GM23338 (cell line): ENCODE measurements at regions not wholly inside any gene's neighbourhood (a gene's known extent, or its start where the extent isn't known, plus 50 kb on each side); places are given as distances from the start of the nearest gene placed in this dataset.

Experiments used
- ATAC-seq: fragments of 200-7000 bp; cut with Tn5 transposase; 3 replicates; pipeline ENCODE4 v1.9.1; 2020
- DNase-seq: peaks from one replicate; pipeline ENCODE4 v3.0.0-alpha.2; 2015; ENCODE audit warnings: low spot score
- H2AFZ ChIP-seq: fragments of 200-600 bp; sonication (generic); 2 replicates; pipeline ENCODE4 v1.8.0; 2016; ENCODE audit warnings: antibody characterized with exemption, mild to moderate bottlenecking, moderate library complexity
- H3F3A ChIP-seq: fragments of 200-600 bp; sonication (generic); replicated peaks from 2 replicates; pipeline ENCODE4 v1.8.0; 2017; ENCODE audit warnings: antibody characterized with exemption, mixed run types, low read depth
- H3K27ac ChIP-seq: fragments of 200-600 bp; sonication (generic); 2 replicates; pipeline ENCODE4 v1.6.1; 2016; ENCODE audit warnings: low read depth
- H3K27me3 ChIP-seq: fragments of 200-600 bp; sonication (generic); 2 replicates; pipeline ENCODE4 v1.8.0; 2016; ENCODE audit warnings: mild to moderate bottlenecking, mixed run types, moderate library complexity; ENCODE audit not compliant: insufficient read depth
- H3K36me3 ChIP-seq: fragments of 200-600 bp; sonication (generic); 2 replicates; pipeline ENCODE4 v1.8.0; 2016; ENCODE audit warnings: mild to moderate bottlenecking; ENCODE audit not compliant: insufficient read depth
- H3K4me1 ChIP-seq: fragments of 200-600 bp; sonication (generic); 2 replicates; pipeline ENCODE4 v1.8.0; 2016; ENCODE audit warnings: mild to moderate bottlenecking, moderate library complexity; ENCODE audit not compliant: insufficient read depth
- H3K4me2 ChIP-seq: fragments of 200-600 bp; sonication (generic); 2 replicates; pipeline ENCODE4 v1.7.1; 2017; ENCODE audit warnings: mixed run types
- H3K4me3 ChIP-seq: fragments of 200-600 bp; sonication (generic); 2 replicates; pipeline ENCODE4 v1.6.1; 2016; ENCODE audit warnings: mixed run types
- H3K79me2 ChIP-seq: fragments of 200-600 bp; sonication (generic); replicated peaks from 2 replicates; pipeline ENCODE4 v1.8.0; 2017; ENCODE audit warnings: mild to moderate bottlenecking; ENCODE audit not compliant: insufficient read depth
- H3K9me2 ChIP-seq: fragments of 200-600 bp; sonication (generic); 2 replicates; pipeline ENCODE4 v1.8.0; 2017; ENCODE audit not compliant: insufficient read depth
- H4K20me1 ChIP-seq: fragments of 200-600 bp; sonication (generic); replicated peaks from 2 replicates; pipeline ENCODE4 v1.8.0; 2017; ENCODE audit warnings: mild to moderate bottlenecking; ENCODE audit not compliant: insufficient read depth
- H3K27ac Mint-ChIP-seq: 2 replicates; pipeline ENCODE4 v1.8.0; 2020; ENCODE audit warnings: inconsistent platforms, mild to moderate bottlenecking, moderate library complexity, mixed read lengths
- H3K27me3 Mint-ChIP-seq: 3 replicates; pipeline ENCODE4 v1.8.0; 2022; ENCODE audit warnings: low read depth, mild to moderate bottlenecking, moderate library complexity, mixed read lengths, inconsistent platforms; ENCODE audit not compliant: insufficient read depth, poor library complexity
- H3K36me3 Mint-ChIP-seq: 3 replicates; pipeline ENCODE4 v1.8.0; 2021; ENCODE audit warnings: low read depth, mild to moderate bottlenecking, inconsistent platforms, moderate library complexity, mixed read lengths
- H3K4me1 Mint-ChIP-seq: 3 replicates; pipeline ENCODE4 v1.8.0; 2020; ENCODE audit warnings: mild to moderate bottlenecking, inconsistent platforms, mixed read lengths
- H3K4me3 Mint-ChIP-seq: 3 replicates; pipeline ENCODE4 v1.8.0; 2021; ENCODE audit warnings: moderate library complexity, mild to moderate bottlenecking, inconsistent platforms, mixed read lengths
- H3K9me3 Mint-ChIP-seq: 3 replicates; pipeline ENCODE4 v1.8.0; 2020; ENCODE audit warnings: moderate library complexity, mild to moderate bottlenecking, inconsistent platforms, mixed read lengths
- CREB1 ChIP-seq: fragments of 250-450 bp; sonication (Bioruptor Pico); IDR thresholded peaks from 2 replicates; pipeline ENCODE4 v1.5.0; 2020; ENCODE audit warnings: low read depth, mild to moderate bottlenecking, moderate library complexity
- CTCF ChIP-seq, 2 experiments: fragments of 200-600 bp in 1 of 2; sonication (generic) in 1 of 2; conservative IDR thresholded peaks; 2 replicates each; pipeline versions ENCODE4 v1.5.1 to v1.6.1; 2016 to 2017; ENCODE audit warnings: antibody characterized with exemption in 2 of 2, low read depth in 2 of 2, mild to moderate bottlenecking in 2 of 2, moderate library complexity in 1 of 2
- ETS1 ChIP-seq: IDR thresholded peaks from 2 replicates; pipeline ENCODE4 v1.6.1; 2016; ENCODE audit warnings: antibody characterized with exemption
- EZH2 ChIP-seq: fragments of 200-600 bp; sonication (generic); IDR thresholded peaks from one replicate; pipeline ENCODE4 v1.8.0; 2017; ENCODE audit warnings: antibody characterized with exemption, mild to moderate bottlenecking, low read depth; ENCODE audit not compliant: unreplicated experiment
- EZH2phosphoT487 ChIP-seq: fragments of 200-600 bp; sonication (generic); IDR thresholded peaks from one replicate; pipeline ENCODE4 v1.8.1; 2018; ENCODE audit warnings: antibody characterized with exemption; ENCODE audit not compliant: unreplicated experiment
- JUNB ChIP-seq: IDR thresholded peaks from one replicate; pipeline ENCODE4 v1.6.1; 2016; ENCODE audit warnings: antibody characterized with exemption; ENCODE audit not compliant: unreplicated experiment
- NANOG ChIP-seq: IDR thresholded peaks from 2 replicates; pipeline ENCODE4 v1.6.1; 2016; ENCODE audit warnings: antibody characterized with exemption, borderline replicate concordance
- POLR2AphosphoS5 ChIP-seq: IDR thresholded peaks from 2 replicates; pipeline ENCODE4 v1.6.1; 2016; ENCODE audit warnings: antibody characterized with exemption, low read depth
- REST ChIP-seq: IDR thresholded peaks from one replicate; pipeline ENCODE4 v1.6.1; 2018; ENCODE audit warnings: antibody characterized with exemption; ENCODE audit not compliant: unreplicated experiment
- STAT1 ChIP-seq: IDR thresholded peaks from one replicate; pipeline ENCODE4 v1.6.1; 2016; ENCODE audit warnings: antibody characterized with exemption; ENCODE audit not compliant: unreplicated experiment
- ZNF114 ChIP-seq: fragments of 250-450 bp; sonication (Bioruptor Pico); IDR thresholded peaks from 2 replicates; pipeline ENCODE4 v1.5.0; 2020; ENCODE audit warnings: mild to moderate bottlenecking, moderate library complexity
- ZNF331 ChIP-seq: fragments of 250-450 bp; sonication (Bioruptor Pico); IDR thresholded peaks from 2 replicates; pipeline ENCODE4 v1.5.0; 2020; ENCODE audit warnings: low read depth, mild to moderate bottlenecking, moderate library complexity
- ZNF462 ChIP-seq: fragments of 250-450 bp; sonication (Bioruptor Pico); IDR thresholded peaks from 2 replicates; pipeline ENCODE4 v1.5.0; 2020; ENCODE audit warnings: mild to moderate bottlenecking, moderate library complexity

GRCh38 chr11:12617632-12618031 lies 56.6 kb upstream of the TEAD1 start:
- H3K4me1 Mint-ChIP-seq, result no peaks in the 10 kb centered on the region
- Histone ChIP-seq H3K27me3 (no peaks in the 10 kb centered on the region), H3K36me3 (no peaks in the 10 kb centered on the region), H2AFZ (no peak overlapping the region), H3F3A (no peaks in the 10 kb centered on the region), H3K4me3 (no peak overlapping the region), H3K4me1 (no peaks in the 10 kb centered on the region), H3K9me2 (peaks cover 4% of the 10 kb centered on the region; the same call in 1 of the 2 replicates), H3K27ac (no peak overlapping the region), H3K4me2 (no peak overlapping the region), H3K79me2 (no peaks in the 10 kb centered on the region), H4K20me1 (no peaks in the 10 kb centered on the region)
- no peaks in the 10 kb centered on the region; the same call in 2 of the 3 replicates for H3K9me3 Mint-ChIP-seq
- no peak overlapping the region for H3K4me3 Mint-ChIP-seq
- no peak for DNase-seq
- peaks cover 4% of the 10 kb centered on the region for H3K27me3 Mint-ChIP-seq
- no peak for TF ChIP-seq EZH2phosphoT487
- no peak for TF ChIP-seq JUNB
- TF ChIP-seq CREB1, result no peak
- TF ChIP-seq EZH2, result no peak
- no peak for TF ChIP-seq CTCF (conservative IDR thresholded peaks at IDR 0.05; ENCODE audit: low read depth in 2 of 2)
- no peak for TF ChIP-seq ZNF462 (CRISPR knock-in tag)
- TF ChIP-seq ZNF114, result no peak
- TF ChIP-seq ZNF331 (CRISPR knock-in tag), result no peak
- no peak for TF ChIP-seq POLR2AphosphoS5
- no peak for TF ChIP-seq STAT1
- no peak for TF ChIP-seq NANOG
- no peak for TF ChIP-seq REST
- TF ChIP-seq ETS1, result no peak
- no peak for ATAC-seq
- H3K36me3 Mint-ChIP-seq, result no peaks in the 10 kb centered on the region; the same call in 2 of the 3 replicates
- H3K27ac Mint-ChIP-seq, result no peak overlapping the region
